IPS-20b (cell line): ENCODE measurements at regions not wholly inside any gene's neighbourhood (a gene's known extent, or its start where the extent isn't known, plus 50 kb on each side); places are given as distances from the start of the nearest gene placed in this dataset.

Experiments
- H3K27ac ChIP-seq: one replicate; pipeline ENCODE4 v1.5.1; 2013; ENCODE audit warnings: low read length
- H3K27me3 ChIP-seq: 2 replicates; pipeline ENCODE4 v1.6.1; 2013; ENCODE audit warnings: mild to moderate bottlenecking, low read length, inconsistent platforms; ENCODE audit not compliant: insufficient read depth
- H3K36me3 ChIP-seq: 2 replicates; pipeline ENCODE4 v1.6.1; 2013; ENCODE audit warnings: low read depth, mild to moderate bottlenecking, inconsistent platforms, low read length, moderate library complexity; ENCODE audit not compliant: insufficient read depth
- H3K4me1 ChIP-seq: 2 replicates; pipeline ENCODE4 v1.6.1; 2013; ENCODE audit warnings: mild to moderate bottlenecking, control low read depth, inconsistent platforms, low read length, moderate library complexity; ENCODE audit not compliant: insufficient read depth
- H3K4me3 ChIP-seq: 2 replicates; pipeline ENCODE4 v1.5.1; 2013; ENCODE audit warnings: mild to moderate bottlenecking, low read length, inconsistent platforms
- H3K9ac ChIP-seq: 2 replicates; pipeline ENCODE4 v1.6.1; 2013; ENCODE audit warnings: low read depth, mild to moderate bottlenecking, inconsistent platforms, low read length, moderate library complexity
- H3K9me3 ChIP-seq: 2 replicates; pipeline ENCODE4 v1.6.1; 2013; ENCODE audit warnings: mild to moderate bottlenecking, low read depth, low read length, inconsistent platforms; ENCODE audit not compliant: insufficient read depth

- Histone ChIP-seq H3K27ac (no peak overlapping the region), H3K36me3 (no peaks in the 10 kb centered on the region)
Observed at GRCh38 chr9:100890321-100890720, 138.2 kb upstream of the PLPPR1 start.

GRCh38 chr9:100911273-100911672 is 117.3 kb upstream of the PLPPR1 start:
- Histone ChIP-seq H3K27ac (no peak overlapping the region), H3K4me1 (no peaks in the 10 kb centered on the region; the same call in 1 of the 2 replicates), H3K27me3 (no peaks in the 10 kb centered on the region), H3K36me3 (no peaks in the 10 kb centered on the region), H3K9me3 (no peaks in the 10 kb centered on the region), H3K9ac (no peak overlapping the region), H3K4me3 (no peak overlapping the region)

More at GRCh38 chr9:100890321-100890720, 138.2 kb upstream of the PLPPR1 start:
- no peak overlapping the region for H3K9ac ChIP-seq
- H3K4me3 ChIP-seq: no peak overlapping the region
- no peaks in the 10 kb centered on the region for H3K27me3 ChIP-seq
- no peaks in the 10 kb centered on the region for H3K4me1 ChIP-seq
- no peaks in the 10 kb centered on the region for H3K9me3 ChIP-seq

GRCh38 chr9:100913257-100913656 is 115.3 kb upstream of the PLPPR1 start:
- H3K27ac ChIP-seq: no peak overlapping the region
- no peaks in the 10 kb centered on the region for H3K9me3 ChIP-seq
- H3K36me3 ChIP-seq: no peaks in the 10 kb centered on the region
- H3K4me3 ChIP-seq: no peak overlapping the region
- no peaks in the 10 kb centered on the region; the same call in 1 of the 2 replicates for H3K4me1 ChIP-seq
- no peak overlapping the region for H3K9ac ChIP-seq
- H3K27me3 ChIP-seq: no peaks in the 10 kb centered on the region

- Histone ChIP-seq H3K9ac (no peak overlapping the region), H3K9me3 (no peaks in the 10 kb centered on the region), H3K36me3 (no peaks in the 10 kb centered on the region), H3K27ac (no peak overlapping the region), H3K27me3 (no peaks in the 10 kb centered on the region), H3K4me3 (no peak overlapping the region), H3K4me1 (no peaks in the 10 kb centered on the region; the same call in 1 of the 2 replicates)
Observed at GRCh38 chr9:100914266-100914665, 114.3 kb upstream of the PLPPR1 start.

GRCh38 chr9:100919506-100919905 is 109.0 kb upstream of the PLPPR1 start:
- no peaks in the 10 kb centered on the region for H3K36me3 ChIP-seq
- H3K9ac ChIP-seq: no peak overlapping the region
- no peaks in the 10 kb centered on the region for H3K4me1 ChIP-seq
- H3K4me3 ChIP-seq: no peak overlapping the region
- no peaks in the 10 kb centered on the region for H3K27me3 ChIP-seq
- no peak overlapping the region for H3K27ac ChIP-seq
- H3K9me3 ChIP-seq: no peaks in the 10 kb centered on the region

GRCh38 chr9:100926366-100926765 is 102.2 kb upstream of the PLPPR1 start:
- Histone ChIP-seq H3K36me3 (no peaks in the 10 kb centered on the region), H3K4me3 (no peak overlapping the region), H3K4me1 (no peaks in the 10 kb centered on the region), H3K27me3 (no peaks in the 10 kb centered on the region), H3K9me3 (no peaks in the 10 kb centered on the region), H3K9ac (no peak overlapping the region), H3K27ac (no peak overlapping the region)

- Histone ChIP-seq H3K27ac (no peak overlapping the region), H3K9ac (no peak overlapping the region), H3K27me3 (no peaks in the 10 kb centered on the region), H3K36me3 (no peaks in the 10 kb centered on the region), H3K4me3 (no peak overlapping the region), H3K9me3 (no peaks in the 10 kb centered on the region), H3K4me1 (no peaks in the 10 kb centered on the region)
Observed at GRCh38 chr9:100927763-100928162, 100.8 kb upstream of the PLPPR1 start.

- Histone ChIP-seq H3K9ac (no peak overlapping the region), H3K36me3 (no peaks in the 10 kb centered on the region), H3K9me3 (no peaks in the 10 kb centered on the region), H3K27ac (no peak overlapping the region), H3K27me3 (no peaks in the 10 kb centered on the region), H3K4me1 (no peaks in the 10 kb centered on the region), H3K4me3 (no peak overlapping the region)
Observed at GRCh38 chr9:100933656-100934055, 94.9 kb upstream of the PLPPR1 start.

- H3K4me3 ChIP-seq: no peak overlapping the region
- H3K9me3 ChIP-seq: no peaks in the 10 kb centered on the region; the same call in 1 of the 2 replicates
- no peaks in the 10 kb centered on the region for H3K27me3 ChIP-seq
- H3K27ac ChIP-seq: no peak overlapping the region
- H3K4me1 ChIP-seq: no peaks in the 10 kb centered on the region
- no peak overlapping the region for H3K9ac ChIP-seq
- H3K36me3 ChIP-seq: no peaks in the 10 kb centered on the region
Observed at GRCh38 chr9:100937382-100937781, 91.1 kb upstream of the PLPPR1 start.

GRCh38 chr9:100938507-100938906 is 90.0 kb upstream of the PLPPR1 start:
- no peaks in the 10 kb centered on the region for H3K4me1 ChIP-seq

GRCh38 chr9:100939636-100940035 is 88.9 kb upstream of the PLPPR1 start:
- Histone ChIP-seq H3K4me1 (no peaks in the 10 kb centered on the region), H3K36me3 (no peaks in the 10 kb centered on the region), H3K9me3 (no peaks in the 10 kb centered on the region; the same call in 1 of the 2 replicates), H3K9ac (no peak overlapping the region), H3K4me3 (no peak overlapping the region), H3K27ac (no peak overlapping the region), H3K27me3 (no peaks in the 10 kb centered on the region)

More at GRCh38 chr9:100938507-100938906, 90.0 kb upstream of the PLPPR1 start:
- no peaks in the 10 kb centered on the region; the same call in 1 of the 2 replicates for H3K9me3 ChIP-seq
- no peaks in the 10 kb centered on the region for H3K27me3 ChIP-seq
- no peak overlapping the region for H3K27ac ChIP-seq
- H3K4me3 ChIP-seq: no peak overlapping the region
- H3K36me3 ChIP-seq: no peaks in the 10 kb centered on the region
- no peak overlapping the region for H3K9ac ChIP-seq

- no peak overlapping the region for H3K4me3 ChIP-seq
- no peaks in the 10 kb centered on the region for H3K36me3 ChIP-seq
- no peak overlapping the region for H3K9ac ChIP-seq
- no peaks in the 10 kb centered on the region for H3K9me3 ChIP-seq
- no peaks in the 10 kb centered on the region for H3K27me3 ChIP-seq
- no peak overlapping the region for H3K27ac ChIP-seq
- H3K4me1 ChIP-seq: no peaks in the 10 kb centered on the region
Observed at GRCh38 chr9:100959226-100959625, 69.3 kb upstream of the PLPPR1 start.
